PC-3 (cell line): ENCODE measurements at regions not wholly inside any gene's neighbourhood (a gene's known extent, or its start where the extent isn't known, plus 50 kb on each side); places are given as distances from the start of the nearest gene placed in this dataset.

ENCODE experiments used
- ATAC-seq: fragments of 200-7000 bp; cut with Tn5 transposase; 2 replicates; pipeline ENCODE4 v1.9.1; 2020; ENCODE audit warnings: mild to moderate bottlenecking, moderate library complexity
- BruUV-seq: library from RNA; stranded (reverse); fragments of 400-500 nt; replicated peaks from 2 replicates; lab custom pipeline; 2021; lab: Mats Ljungman, UMichigan
- CTCF ChIA-PET: fragments of 300-600 bp; sonication (Branson Sonifier 250); formaldehyde crosslinking; loops from one replicate; lab custom pipeline; 2022; ENCODE audit warnings: antibody characterized with exemption; lab: Charles Lee
- POLR2A ChIA-PET: fragments of 300-600 bp; sonication (Branson Sonifier 250); formaldehyde crosslinking; loops from one replicate; lab custom pipeline; 2022; ENCODE audit warnings: antibody characterized with exemption; ENCODE audit not compliant: unreplicated experiment; lab: Charles Lee
- DNase-seq: peaks from one replicate; pipeline ENCODE4 v3.0.0-alpha.2; 2015
- H2AFZ ChIP-seq: fragments of 300-600 bp; sonication (generic); 2 replicates; pipeline ENCODE4 v1.6.0; 2016; ENCODE audit warnings: antibody characterized with exemption, low read length
- H3F3A ChIP-seq: fragments of 300-600 bp; sonication (generic); one replicate; pipeline ENCODE4 v1.6.0; 2017; ENCODE audit warnings: antibody characterized with exemption, low read length, control low read depth, mild to moderate bottlenecking; ENCODE audit not compliant: unreplicated experiment
- H3K27ac ChIP-seq: fragments of 300-600 bp; sonication (generic); 2 replicates; pipeline ENCODE4 v1.5.1; 2016; ENCODE audit warnings: mild to moderate bottlenecking, low read length
- H3K27me3 ChIP-seq: fragments of 300-600 bp; sonication (generic); 2 replicates; pipeline ENCODE4 v1.6.1; 2016; ENCODE audit warnings: low read length, mixed read lengths
- H3K36me3 ChIP-seq: fragments of 300-600 bp; sonication (generic); 2 replicates; pipeline ENCODE4 v1.6.1; 2016; ENCODE audit warnings: low read depth, mixed run types, low read length, mixed read lengths
- H3K4me1 ChIP-seq: fragments of 300-600 bp; sonication (generic); 2 replicates; pipeline ENCODE4 v1.5.1; 2016; ENCODE audit warnings: low read length; ENCODE audit not compliant: insufficient read depth
- H3K4me2 ChIP-seq: fragments of 300-600 bp; sonication (generic); 2 replicates; pipeline ENCODE4 v1.6.0; 2016; ENCODE audit warnings: low read length
- H3K4me3 ChIP-seq: fragments of 300-600 bp; sonication (generic); 2 replicates; pipeline ENCODE4 v1.5.1; 2016; ENCODE audit warnings: mild to moderate bottlenecking, low read length, mixed read lengths
- H3K79me2 ChIP-seq: fragments of 300-600 bp; sonication (generic); 2 replicates; pipeline ENCODE4 v1.6.1; 2017; ENCODE audit warnings: low read length, mixed read lengths
- H3K9ac ChIP-seq: fragments of 300-600 bp; sonication (generic); 2 replicates; pipeline ENCODE4 v1.6.0; 2016; ENCODE audit warnings: mild to moderate bottlenecking, low read length
- H3K9me2 ChIP-seq: fragments of 300-600 bp; sonication (generic); replicated peaks from 2 replicates; pipeline ENCODE4 v1.6.1; 2016; ENCODE audit warnings: mixed run types, low read length, mixed read lengths
- H3K9me3 ChIP-seq: fragments of 300-600 bp; sonication (generic); 2 replicates; pipeline ENCODE4 v1.6.1; 2016; ENCODE audit warnings: low read length, mixed read lengths
- H4K20me1 ChIP-seq: fragments of 300-600 bp; sonication (generic); 2 replicates; pipeline ENCODE4 v1.6.1; 2016; ENCODE audit warnings: low read length, mixed read lengths
- EZH2 ChIP-seq: fragments of 300-600 bp; sonication (generic); IDR thresholded peaks from one replicate; pipeline ENCODE4 v1.6.1; 2017; ENCODE audit warnings: antibody characterized with exemption, mild to moderate bottlenecking, low read length; ENCODE audit not compliant: unreplicated experiment
- EZH2phosphoT487 ChIP-seq: fragments of 300-600 bp; sonication (generic); IDR thresholded peaks from 2 replicates; pipeline ENCODE4 v1.6.1; 2018; ENCODE audit warnings: mild to moderate bottlenecking, antibody characterized with exemption, low read length, borderline replicate concordance
- intact Hi-C: fragments of 100-400 bp; cut with micrococcal nuclease; formaldehyde crosslinking; loops from 2 replicates; pipeline ENCODE4 v1.9.0; 2023
- TF ChIP-seq, protein P1 (sequence below): fragments of 300-600 bp; sonication (generic); conservative IDR thresholded peaks from 2 replicates; pipeline ENCODE4 v1.5.1; 2017; ENCODE audit warnings: antibody characterized with exemption, low read depth, mild to moderate bottlenecking, low read length

DNA sequence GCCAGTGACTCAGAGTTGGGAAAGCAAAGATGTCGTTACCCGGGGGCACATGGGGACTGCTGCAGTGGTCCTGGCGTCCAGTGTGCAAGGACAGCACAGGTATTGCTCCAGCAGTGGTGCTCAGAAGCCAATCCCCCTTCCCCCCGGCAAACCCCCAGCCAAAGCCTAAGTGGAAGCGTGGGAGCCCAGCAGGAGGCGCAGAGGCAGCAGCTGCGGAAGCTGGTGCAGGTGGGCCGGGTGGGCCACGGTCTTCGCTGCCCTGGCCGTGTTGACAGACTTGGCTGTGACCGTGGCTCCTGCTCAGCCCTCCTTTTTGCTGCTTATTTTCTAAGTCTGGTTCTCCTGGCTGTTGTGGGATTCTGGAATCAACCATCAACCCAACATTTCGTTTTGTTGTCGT is 369.8 kb upstream of the ST6GAL2 start:
- intact Hi-C loops: no loop called here
- Histone ChIP-seq H3K79me2 (no peaks in the 10 kb centered on the region), H3K9ac (no peak overlapping the region), H3K9me3 (no peaks in the 10 kb centered on the region), H3K27ac (no peak overlapping the region), H3K4me3 (no peak overlapping the region), H2AFZ (no peak overlapping the region), H3K9me2 (no peaks in the 10 kb centered on the region), H3K4me2 (no peak overlapping the region), H4K20me1 (no peaks in the 10 kb centered on the region), H3K27me3 (peaks cover 77% of the 10 kb centered on the region), H3K36me3 (no peaks in the 10 kb centered on the region), H3K4me1 (no peaks in the 10 kb centered on the region), H3F3A (no peaks in the 10 kb centered on the region)
- BruUV-seq: no TSS peak
- no peak for ATAC-seq
- TF ChIP-seq, protein P1, sequence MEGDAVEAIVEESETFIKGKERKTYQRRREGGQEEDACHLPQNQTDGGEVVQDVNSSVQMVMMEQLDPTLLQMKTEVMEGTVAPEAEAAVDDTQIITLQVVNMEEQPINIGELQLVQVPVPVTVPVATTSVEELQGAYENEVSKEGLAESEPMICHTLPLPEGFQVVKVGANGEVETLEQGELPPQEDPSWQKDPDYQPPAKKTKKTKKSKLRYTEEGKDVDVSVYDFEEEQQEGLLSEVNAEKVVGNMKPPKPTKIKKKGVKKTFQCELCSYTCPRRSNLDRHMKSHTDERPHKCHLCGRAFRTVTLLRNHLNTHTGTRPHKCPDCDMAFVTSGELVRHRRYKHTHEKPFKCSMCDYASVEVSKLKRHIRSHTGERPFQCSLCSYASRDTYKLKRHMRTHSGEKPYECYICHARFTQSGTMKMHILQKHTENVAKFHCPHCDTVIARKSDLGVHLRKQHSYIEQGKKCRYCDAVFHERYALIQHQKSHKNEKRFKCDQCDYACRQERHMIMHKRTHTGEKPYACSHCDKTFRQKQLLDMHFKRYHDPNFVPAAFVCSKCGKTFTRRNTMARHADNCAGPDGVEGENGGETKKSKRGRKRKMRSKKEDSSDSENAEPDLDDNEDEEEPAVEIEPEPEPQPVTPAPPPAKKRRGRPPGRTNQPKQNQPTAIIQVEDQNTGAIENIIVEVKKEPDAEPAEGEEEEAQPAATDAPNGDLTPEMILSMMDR: no peak
- TF ChIP-seq EZH2phosphoT487 (no peak), EZH2 (no peak)
- POLR2A ChIA-PET: no interaction called here
- CTCF ChIA-PET: no interaction called here
- DNase-seq: no peak

DNA sequence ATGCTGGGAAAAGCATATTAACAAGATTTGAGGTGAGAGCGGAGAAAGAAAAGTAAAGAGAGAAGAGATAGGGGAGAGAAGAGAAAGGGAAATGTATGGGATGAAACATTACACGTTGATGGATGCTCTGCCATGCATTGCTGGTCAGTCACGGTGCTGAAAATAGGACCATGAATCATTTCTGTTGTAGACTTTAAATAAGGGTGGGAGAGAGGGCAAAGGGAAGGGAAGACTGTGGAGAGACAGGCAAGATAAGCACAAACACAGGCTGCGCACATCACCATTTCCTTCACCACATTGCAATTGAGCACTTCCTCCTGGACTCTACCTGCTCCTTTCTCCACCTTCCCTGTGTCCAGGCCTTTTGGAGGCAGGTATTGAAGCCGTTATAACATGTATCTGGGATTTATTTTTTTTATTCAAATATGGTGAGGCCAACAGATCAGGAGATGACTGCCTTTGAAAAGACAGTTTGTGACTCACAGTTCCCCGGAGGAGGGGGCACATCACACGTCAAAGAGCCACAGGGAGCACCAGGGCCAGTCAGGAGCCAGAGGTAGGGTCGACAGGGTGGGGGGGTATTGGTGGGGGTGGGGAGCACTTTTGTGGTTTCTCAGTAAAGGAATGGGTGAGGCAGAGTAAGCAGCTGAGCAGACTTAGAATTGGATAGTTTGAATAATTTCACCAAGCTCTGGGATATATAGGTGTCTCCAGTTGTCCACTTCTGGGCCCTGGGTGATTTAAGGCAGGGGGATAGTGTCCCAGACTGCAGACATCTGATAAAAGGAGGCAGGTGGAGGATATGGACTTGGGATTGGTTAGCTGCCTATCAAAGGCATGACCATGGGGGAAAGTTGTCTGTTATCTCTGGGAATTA is 372.8 kb upstream of the ST6GAL2 start:
- Histone ChIP-seq H3K9me2 (no peaks in the 10 kb centered on the region), H3K4me2 (no peak overlapping the region), H3K4me1 (no peaks in the 10 kb centered on the region), H3K4me3 (no peak overlapping the region), H3K27me3 (peaks cover 77% of the 10 kb centered on the region), H2AFZ (no peak overlapping the region), H3K79me2 (no peaks in the 10 kb centered on the region), H3K9me3 (no peaks in the 10 kb centered on the region), H3K9ac (no peak overlapping the region), H4K20me1 (no peaks in the 10 kb centered on the region), H3F3A (no peaks in the 10 kb centered on the region), H3K36me3 (no peaks in the 10 kb centered on the region), H3K27ac (no peak overlapping the region)
- ATAC-seq: no peak
- intact Hi-C loops: no loop called here
- TF ChIP-seq, protein P1: no peak
- TF ChIP-seq EZH2 (no peak), EZH2phosphoT487 (no peak)
- POLR2A ChIA-PET: no interaction called here
- no peak for DNase-seq
- CTCF ChIA-PET: no interaction called here
- no TSS peak for BruUV-seq
